Astrocyte of the spinal cord (primary cell): ENCODE measurements at regions not wholly inside any gene's neighbourhood (a gene's known extent, or its start where the extent isn't known, plus 50 kb on each side); places are given as distances from the start of the nearest gene placed in this dataset.
"Not testable (repeated sequence)": the region's sequence is repeated elsewhere in the genome, so short reads cannot be mapped to it uniquely, and the experiment has no call there.

Source experiments
- DNase-seq: peaks from one replicate; pipeline ENCODE4 v3.0.0; 2011; ENCODE audit warnings: low read depth, low spot score
- H3K4me3 ChIP-seq: 2 replicates; pipeline ENCODE4 v1.5.1; 2011; ENCODE audit warnings: low read depth, mild to moderate bottlenecking, low read length, moderate library complexity
- in situ Hi-C: cut with HindIII; loops from 2 replicates; pipeline ENCODE4 v1.10.0; 2017; ENCODE audit warnings: low sequenced_read_pairs
- TF ChIP-seq, protein P1 (sequence below): IDR thresholded peaks from 2 replicates; pipeline ENCODE4 v1.5.1; 2012; ENCODE audit warnings: low read depth, mild to moderate bottlenecking, low read length, inconsistent platforms

DNA sequence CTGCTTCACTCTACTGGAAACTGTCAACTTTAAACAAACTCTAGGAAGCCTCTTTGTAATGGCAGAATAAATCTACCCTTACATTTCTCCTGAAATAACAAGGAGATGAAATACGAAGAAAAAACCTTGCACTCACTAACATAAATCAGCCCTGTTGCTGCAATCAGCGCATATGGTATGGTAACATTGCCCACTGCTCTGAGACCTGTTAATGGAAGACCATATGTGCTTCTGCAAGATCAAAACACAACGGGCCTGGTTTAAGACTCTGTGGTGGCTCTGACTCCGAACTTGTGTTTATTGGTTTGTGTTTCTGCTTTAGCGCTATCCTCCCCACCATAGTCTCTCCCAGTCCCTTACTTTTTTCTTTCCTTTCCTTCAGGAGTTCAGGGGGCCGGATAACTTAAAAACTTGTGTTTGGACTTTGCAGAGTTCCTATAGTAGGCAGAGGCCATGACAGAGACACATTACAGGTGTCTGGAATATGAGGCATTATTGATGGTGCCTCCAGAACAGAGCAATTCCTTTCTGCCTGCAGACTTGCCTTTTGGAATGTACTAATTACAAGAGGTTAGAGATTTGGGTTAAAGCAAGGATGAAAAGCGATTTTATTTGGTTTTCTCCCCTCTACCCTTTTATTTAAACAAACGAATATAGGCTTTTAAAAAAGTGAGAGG is 110.8 kb downstream of the PSAT1 start:
- TF ChIP-seq, protein P1, sequence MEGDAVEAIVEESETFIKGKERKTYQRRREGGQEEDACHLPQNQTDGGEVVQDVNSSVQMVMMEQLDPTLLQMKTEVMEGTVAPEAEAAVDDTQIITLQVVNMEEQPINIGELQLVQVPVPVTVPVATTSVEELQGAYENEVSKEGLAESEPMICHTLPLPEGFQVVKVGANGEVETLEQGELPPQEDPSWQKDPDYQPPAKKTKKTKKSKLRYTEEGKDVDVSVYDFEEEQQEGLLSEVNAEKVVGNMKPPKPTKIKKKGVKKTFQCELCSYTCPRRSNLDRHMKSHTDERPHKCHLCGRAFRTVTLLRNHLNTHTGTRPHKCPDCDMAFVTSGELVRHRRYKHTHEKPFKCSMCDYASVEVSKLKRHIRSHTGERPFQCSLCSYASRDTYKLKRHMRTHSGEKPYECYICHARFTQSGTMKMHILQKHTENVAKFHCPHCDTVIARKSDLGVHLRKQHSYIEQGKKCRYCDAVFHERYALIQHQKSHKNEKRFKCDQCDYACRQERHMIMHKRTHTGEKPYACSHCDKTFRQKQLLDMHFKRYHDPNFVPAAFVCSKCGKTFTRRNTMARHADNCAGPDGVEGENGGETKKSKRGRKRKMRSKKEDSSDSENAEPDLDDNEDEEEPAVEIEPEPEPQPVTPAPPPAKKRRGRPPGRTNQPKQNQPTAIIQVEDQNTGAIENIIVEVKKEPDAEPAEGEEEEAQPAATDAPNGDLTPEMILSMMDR = no peak
- DNase-seq = no peak
- in situ Hi-C loops = no loop called here
- H3K4me3 ChIP-seq = no peak overlapping the region

DNA sequence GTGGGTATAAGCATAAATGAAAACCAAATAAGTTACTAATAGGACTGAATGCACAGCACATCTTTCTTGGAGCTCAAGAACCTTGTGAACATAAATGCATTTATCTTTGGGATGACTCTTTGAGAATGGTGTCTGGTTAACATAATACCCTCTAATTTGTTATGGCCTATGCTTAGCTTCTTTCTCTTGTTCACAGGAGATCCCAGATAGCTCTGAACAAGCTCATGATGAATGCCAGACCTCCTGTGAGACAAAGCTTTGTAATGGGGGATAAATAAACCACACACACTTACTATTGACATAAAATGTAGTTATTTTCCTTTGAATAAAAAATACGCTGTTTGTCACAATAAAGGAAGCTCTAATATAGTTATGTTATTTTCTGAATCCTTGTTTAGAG is 111.5 kb downstream of the PSAT1 start:
- in situ Hi-C loops = no loop called here
- TF ChIP-seq, protein P1 = no peak
- no peak overlapping the region for H3K4me3 ChIP-seq
- no peak for DNase-seq

DNA sequence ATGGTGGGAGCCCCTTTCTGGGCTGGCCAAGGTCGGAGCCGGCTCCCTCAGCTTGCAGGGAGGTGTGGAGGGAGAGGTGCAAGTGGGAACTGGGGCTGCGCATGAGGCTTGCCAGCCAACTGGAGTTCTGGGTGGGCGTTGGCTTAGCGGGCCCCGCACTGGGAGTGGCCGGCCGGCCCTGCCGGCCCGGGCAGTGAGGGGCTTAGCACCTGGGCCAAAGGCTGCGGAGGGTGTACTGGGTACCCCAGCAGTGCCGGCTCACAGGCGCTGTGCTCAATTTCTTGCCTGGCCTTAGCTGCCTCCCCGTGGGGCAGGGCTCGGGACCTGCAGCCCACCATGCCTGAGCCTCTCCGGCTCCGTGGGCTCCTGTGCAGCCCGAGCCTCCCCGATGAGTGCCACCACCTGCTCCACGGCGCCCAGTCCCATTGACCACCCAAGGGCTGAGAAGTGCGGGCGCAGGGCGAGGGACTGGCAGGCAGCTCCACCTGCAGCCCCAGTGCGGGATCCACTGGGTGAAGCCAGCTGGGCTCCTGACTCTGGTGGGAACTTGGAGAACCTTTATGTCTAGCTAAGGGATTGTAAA is 113.1 kb downstream of the PSAT1 start:
- H3K4me3 ChIP-seq, DNase-seq: not testable (repeated sequence)

DNA sequence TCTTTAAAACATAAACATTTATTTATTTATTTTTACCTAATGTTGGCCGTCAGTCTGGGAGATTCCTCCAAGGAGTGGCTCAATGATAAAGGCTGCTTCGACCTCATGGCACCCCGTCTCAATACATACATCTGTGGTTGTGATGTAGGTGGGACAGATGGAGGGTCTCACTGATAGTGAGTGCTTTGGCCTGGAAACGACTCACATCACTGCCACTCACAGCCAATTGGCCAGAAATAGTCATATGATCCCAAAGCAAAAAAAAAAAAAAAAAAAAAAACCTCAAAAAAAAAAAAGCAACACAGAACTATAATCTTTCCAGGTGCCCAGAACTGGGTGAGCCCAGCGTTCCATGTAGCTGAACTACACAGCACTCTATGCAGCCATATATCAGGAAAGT is 125.4 kb downstream of the PSAT1 start:
- in situ Hi-C loops = no loop called here
- H3K4me3 ChIP-seq = no peak overlapping the region
- no peak for DNase-seq
- TF ChIP-seq, protein P1 = no peak

More for the DNA sequence above, 113.1 kb downstream of the PSAT1 start:
- in situ Hi-C loops = not testable (repeated sequence)

DNA sequence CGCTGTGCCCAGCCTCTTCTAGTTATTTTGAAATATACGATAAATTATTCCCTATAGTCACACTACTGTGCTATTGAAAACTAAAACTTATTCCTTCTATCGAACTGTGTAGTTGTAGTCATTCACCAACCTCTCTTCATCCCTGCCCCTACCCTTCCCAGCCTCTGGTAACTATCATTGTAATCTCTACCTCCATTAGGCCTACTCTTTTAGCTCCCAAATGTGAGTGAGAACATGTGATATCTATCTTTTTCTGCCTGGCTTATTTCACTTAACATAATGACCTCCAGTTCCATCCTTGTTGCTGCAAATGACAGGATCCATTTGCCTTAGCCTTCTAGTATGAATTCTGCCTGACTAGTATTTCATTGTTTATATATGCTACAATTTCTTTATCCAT is 127.4 kb downstream of the PSAT1 start:
- H3K4me3 ChIP-seq = no peak overlapping the region
- TF ChIP-seq, protein P1 = no peak
- DNase-seq = no peak
- in situ Hi-C loops = no loop called here

DNA sequence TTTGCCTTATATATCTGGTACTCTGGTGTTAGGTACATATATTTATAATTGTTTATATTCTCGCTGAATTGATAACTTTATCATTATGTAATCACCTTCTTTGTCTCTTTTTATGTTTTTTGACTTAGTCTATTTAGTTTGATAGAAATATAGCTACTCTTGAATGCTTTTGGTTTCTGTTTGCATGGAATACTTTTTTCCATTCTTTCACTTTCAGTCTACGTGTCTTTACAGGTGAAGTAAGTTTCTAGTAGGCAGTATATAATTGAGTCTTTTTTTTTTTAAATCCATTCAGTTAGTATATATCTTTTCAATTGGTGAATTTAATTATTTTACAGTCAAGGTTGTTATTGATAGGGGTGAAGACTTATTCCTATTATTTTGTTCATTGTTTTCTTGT is 131.7 kb downstream of the PSAT1 start:
- TF ChIP-seq, protein P1 = no peak
- in situ Hi-C loops = no loop called here
- no peak for DNase-seq
- H3K4me3 ChIP-seq = no peak overlapping the region

DNA sequence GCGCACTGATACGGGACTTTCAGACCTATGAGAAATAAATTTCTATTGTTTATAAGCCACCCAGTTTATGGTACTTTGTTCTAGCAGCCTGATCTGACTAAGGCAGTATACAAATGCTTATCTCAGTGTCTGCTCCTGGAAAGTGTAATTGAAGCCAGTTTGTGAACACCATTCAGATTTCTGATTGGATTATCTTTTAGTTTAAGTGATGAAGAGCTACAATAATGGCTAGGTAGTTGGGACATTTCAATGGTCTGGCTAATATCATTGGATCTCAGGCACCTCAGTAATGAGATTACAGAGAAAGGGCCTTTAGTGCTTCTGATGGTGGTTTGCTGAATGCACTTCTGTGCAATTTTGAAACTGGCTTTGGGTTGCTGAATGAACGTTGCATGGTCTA is 133.5 kb downstream of the PSAT1 start:
- in situ Hi-C loops = no loop called here
- no peak overlapping the region for H3K4me3 ChIP-seq
- no peak for DNase-seq
- TF ChIP-seq, protein P1 = no peak

DNA sequence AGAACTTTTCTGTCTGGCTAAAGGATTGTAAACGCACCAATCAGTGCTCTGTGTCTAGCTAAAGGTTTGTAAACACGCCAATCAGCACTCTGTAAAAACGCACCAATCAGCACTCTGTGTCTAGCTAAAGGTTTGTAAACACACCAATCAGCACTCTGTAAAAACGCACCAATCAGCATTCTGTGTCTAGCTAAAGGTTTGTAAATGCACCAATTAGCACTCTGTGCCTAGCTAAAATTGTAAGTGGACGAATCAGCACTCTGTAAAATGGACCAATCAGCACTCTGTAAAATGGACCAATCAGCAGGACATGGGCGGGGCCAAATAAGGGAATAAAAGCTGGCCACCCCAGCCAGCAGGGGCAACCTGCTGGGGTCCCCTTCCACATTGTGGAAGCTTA is 134.1 kb downstream of the PSAT1 start:
- in situ Hi-C loops, H3K4me3 ChIP-seq, DNase-seq: not testable (repeated sequence)
